SW480 (cell line): ENCODE measurements at regions not wholly inside any gene's neighbourhood (a gene's known extent, or its start where the extent isn't known, plus 50 kb on each side); places are given as distances from the start of the nearest gene placed in this dataset.

Source experiments
- DNase-seq: peaks from one replicate; pipeline ENCODE4 v3.0.0-alpha.2; 2016; ENCODE audit warnings: low spot score

GRCh38 chr1:58862728-58863385, 79.0 kb upstream of the JUN start:
- no peak for DNase-seq

GRCh38 chr1:58864654-58865053, 80.8 kb upstream of the JUN start:
- DNase-seq: no peak

- DNase-seq: no peak
Observed at GRCh38 chr1:58866578-58866977, 82.7 kb upstream of the JUN start.

- no peak for DNase-seq
Observed at GRCh38 chr1:58869638-58870297, 85.9 kb upstream of the JUN start.

- peak; percentile 30 for DNase-seq
Observed at GRCh38 chr1:58870298-58870676, 86.4 kb upstream of the JUN start.

GRCh38 chr1:58874342-58874741, 90.5 kb upstream of the JUN start:
- no peak for DNase-seq

- DNase-seq: peak; percentile 15
Observed at GRCh38 chr1:58874757-58875755, 91.2 kb upstream of the JUN start.

GRCh38 chr1:58879464-58879863, 95.6 kb upstream of the JUN start:
- DNase-seq: no peak

- DNase-seq: no peak
Observed at GRCh38 chr1:58880592-58880991, 96.7 kb upstream of the JUN start.

- DNase-seq: peak; percentile 79
Observed at GRCh38 chr1:58881471-58881994, 97.7 kb upstream of the JUN start.

GRCh38 chr1:58882322-58882948, 98.6 kb upstream of the JUN start:
- no peak for DNase-seq

- DNase-seq: peak; percentile 84
Observed at GRCh38 chr1:58883037-58883887, 99.4 kb upstream of the JUN start.

- DNase-seq: no peak
Observed at GRCh38 chr1:58883888-58884482, 100.1 kb upstream of the JUN start.

- peak; percentile 77 for DNase-seq
Observed at GRCh38 chr1:58884706-58885661, 101.1 kb upstream of the JUN start.

GRCh38 chr1:58885998-58886397, 102.2 kb upstream of the JUN start:
- DNase-seq: no peak

GRCh38 chr1:58886611-58887010, 102.8 kb upstream of the JUN start:
- no peak for DNase-seq

- no peak for DNase-seq
Observed at GRCh38 chr1:58887059-58887458, 103.2 kb upstream of the JUN start.

- no peak for DNase-seq
Observed at GRCh38 chr1:58888833-58889232, 105.0 kb upstream of the JUN start.

- DNase-seq: no peak
Observed at GRCh38 chr1:58890113-58890512, 106.3 kb upstream of the JUN start.
